Small intestine (tissue), 7 donors: ENCODE measurements at regions not wholly inside any gene's neighbourhood (a gene's known extent, or its start where the extent isn't known, plus 50 kb on each side); places are given as distances from the start of the nearest gene placed in this dataset.

ENCODE experiments used
- DNase-seq, 2 donors: peaks; one replicate each; pipeline versions ENCODE4 v3.0.0 to v3.0.0-alpha.2; 2013
- FAIRE-seq: peaks from 2 replicates; lab custom pipeline; 2012; peaks lifted over from hg19 to GRCh38; lab: Jason Lieb, UNC
- H3K27ac ChIP-seq, 3 donors: one replicate each; pipeline ENCODE4 v1.5.1; 2013; ENCODE audit warnings: low read length in 2 of 3, mild to moderate bottlenecking in 2 of 3, control low read depth in 1 of 3, inconsistent platforms in 1 of 3, low read depth in 1 of 3, moderate library complexity in 1 of 3
- H3K27me3 ChIP-seq, 3 donors: one replicate each; pipeline ENCODE4 v1.6.1; 2013; ENCODE audit warnings: low read length in 3 of 3, inconsistent platforms in 1 of 3; ENCODE audit not compliant: control insufficient read depth in 3 of 3, insufficient read depth in 3 of 3
- H3K36me3 ChIP-seq, 3 donors: one replicate each; pipeline ENCODE4 v1.6.1; 2013; ENCODE audit warnings: low read length in 3 of 3, inconsistent platforms in 1 of 3, low read depth in 1 of 3, mild to moderate bottlenecking in 1 of 3, moderate library complexity in 1 of 3; ENCODE audit not compliant: control insufficient read depth in 3 of 3, insufficient read depth in 2 of 3
- H3K4me1 ChIP-seq, 3 donors: one replicate each; pipeline ENCODE4 v1.6.1; 2013; ENCODE audit warnings: low read length in 2 of 3, inconsistent platforms in 1 of 3, low read depth in 1 of 3, mild to moderate bottlenecking in 1 of 3, moderate library complexity in 1 of 3; ENCODE audit not compliant: control insufficient read depth in 3 of 3, insufficient read depth in 2 of 3
- H3K4me3 ChIP-seq, 3 donors: one replicate each; pipeline ENCODE4 v1.5.1; 2013; ENCODE audit warnings: low read length in 3 of 3, control low read depth in 1 of 3, inconsistent platforms in 1 of 3, low read depth in 1 of 3, mild to moderate bottlenecking in 1 of 3, moderate library complexity in 1 of 3
- H3K9me3 ChIP-seq, 2 donors: one replicate each; pipeline ENCODE4 v1.6.1; 2013; ENCODE audit warnings: low read depth in 1 of 2, low read length in 1 of 2; ENCODE audit not compliant: control insufficient read depth in 2 of 2, insufficient read depth in 1 of 2
- WGBS, 3 donors: extraction: QIAGEN DNeasy Blood & Tissue Kit; methylation state at CpG; one replicate each; pipeline ENCODE4 v1.1.7; 2013; 5-methylcytosine and 5-hydroxymethylcytosine counted together
- donor health status: healthy with polysubstance abuse.
- donor health status: control.
- donor health status: control.
- donor health status: Bipolar disorder and iron deficiency.
- donor health status: healthy.

DNA sequence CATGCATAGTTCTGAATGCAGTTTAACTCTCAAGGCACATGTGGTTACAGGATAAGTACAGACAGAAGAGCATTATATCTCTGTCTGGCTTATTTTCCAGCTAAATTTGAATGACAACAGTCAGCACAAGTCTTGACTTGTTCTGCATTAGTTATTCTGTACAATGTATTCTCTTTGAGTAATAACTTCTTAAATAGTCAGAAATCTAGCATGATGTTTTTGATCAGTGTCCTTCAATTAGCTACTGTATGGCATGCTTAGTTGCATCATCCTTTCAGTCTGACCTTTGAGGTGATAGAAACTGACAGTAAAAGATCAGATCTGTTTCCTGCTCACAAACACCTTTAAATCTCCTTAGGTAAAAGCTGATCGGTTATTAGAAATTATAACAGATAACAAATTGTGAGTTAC, 118.1 kb downstream of the ARL4A start:
- WGBS, 3 donors: 27 to 66% (median 41%) methylated on average over 1 of the region's 1 CpG
- H3K27ac ChIP-seq: no peak overlapping the region
- no peak overlapping the region for H3K4me3 ChIP-seq
- FAIRE-seq: no peak
- H3K4me1 ChIP-seq: peaks cover 0 to 19% (median under 1%) of the 10 kb centered on the region in 3 donors
- peak; percentile 41 to 42 for DNase-seq
- no peaks in the 10 kb centered on the region for H3K9me3 ChIP-seq
- no peaks in the 10 kb centered on the region for H3K27me3 ChIP-seq
- no peaks in the 10 kb centered on the region for H3K36me3 ChIP-seq

- no peak for DNase-seq
- WGBS, 3 donors: 64 to 75% (median 73%) methylated on average over 7 of the region's 7 CpGs
- H3K4me1 ChIP-seq: peaks cover 0 to 15% (median 0%) of the 10 kb centered on the region in 3 donors
- H3K36me3 ChIP-seq: no peaks in the 10 kb centered on the region
- no peak overlapping the region for H3K27ac ChIP-seq
- no peak overlapping the region for H3K4me3 ChIP-seq
- H3K27me3 ChIP-seq: no peaks in the 10 kb centered on the region
- no peaks in the 10 kb centered on the region for H3K9me3 ChIP-seq
- no peak for FAIRE-seq
Measured at GRCh38 chr7:12805957-12806356, 118.5 kb downstream of the ARL4A start.

GRCh38 chr7:12809476-12809875, 122.0 kb downstream of the ARL4A start:
- H3K9me3 ChIP-seq: no peaks in the 10 kb centered on the region
- H3K36me3 ChIP-seq: no peaks in the 10 kb centered on the region
- FAIRE-seq (no peak), DNase-seq (no peak)
- no peaks in the 10 kb centered on the region for H3K27me3 ChIP-seq
- no peaks in the 10 kb centered on the region for H3K4me1 ChIP-seq
- no peak overlapping the region for H3K27ac ChIP-seq
- WGBS, 3 donors: 67 to 72% (median 70%) methylated on average over 5 of the region's 5 CpGs
- H3K4me3 ChIP-seq: no peak overlapping the region

DNA sequence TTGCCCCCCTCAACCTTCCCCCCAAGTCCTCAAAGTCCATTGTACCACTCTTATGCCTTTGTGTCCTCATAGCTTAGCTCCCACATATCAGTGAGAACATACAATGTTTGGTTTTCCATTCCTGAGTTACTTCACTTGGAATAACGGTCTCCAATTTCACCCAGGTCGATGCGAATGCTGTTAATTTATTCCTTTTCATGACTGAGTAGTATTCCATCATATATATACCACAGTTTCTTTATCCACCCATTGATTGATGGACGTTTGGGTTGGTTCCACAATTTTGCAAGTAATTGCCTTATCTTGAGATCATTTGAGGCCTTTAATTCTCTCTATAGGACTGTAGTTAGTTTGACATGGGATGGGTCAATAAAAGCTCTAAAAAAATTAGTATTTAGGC, 124.7 kb downstream of the ARL4A start:
- H3K9me3 ChIP-seq: no peaks in the 10 kb centered on the region
- 79 to 86% (median 82%) methylated on average over 4 of the region's 4 CpGs for WGBS, 3 donors
- no peak overlapping the region for H3K27ac ChIP-seq
- no peaks in the 10 kb centered on the region for H3K4me1 ChIP-seq
- no peak for DNase-seq
- no peak for FAIRE-seq
- no peaks in the 10 kb centered on the region for H3K27me3 ChIP-seq
- H3K4me3 ChIP-seq: no peak overlapping the region
- no peaks in the 10 kb centered on the region for H3K36me3 ChIP-seq

- Histone ChIP-seq H3K27me3 (no peaks in the 10 kb centered on the region), H3K36me3 (no peaks in the 10 kb centered on the region), H3K4me1 (no peaks in the 10 kb centered on the region), H3K9me3 (no peaks in the 10 kb centered on the region), H3K4me3 (no peak overlapping the region), H3K27ac (no peak overlapping the region)
- FAIRE-seq (no peak), DNase-seq (no peak)
- 89 to 95% (median 89%) methylated on average over 2 of the region's 2 CpGs for WGBS, 3 donors
Measured at GRCh38 chr7:12814107-12814506, 126.7 kb downstream of the ARL4A start.

- FAIRE-seq (no peak), DNase-seq (no peak)
- Histone ChIP-seq H3K36me3 (no peaks in the 10 kb centered on the region), H3K27me3 (no peaks in the 10 kb centered on the region), H3K4me3 (no peak overlapping the region), H3K27ac (no peak overlapping the region), H3K9me3 (no peaks in the 10 kb centered on the region), H3K4me1 (no peaks in the 10 kb centered on the region)
Measured at GRCh38 chr7:12814828-12815227, 127.4 kb downstream of the ARL4A start.

DNA sequence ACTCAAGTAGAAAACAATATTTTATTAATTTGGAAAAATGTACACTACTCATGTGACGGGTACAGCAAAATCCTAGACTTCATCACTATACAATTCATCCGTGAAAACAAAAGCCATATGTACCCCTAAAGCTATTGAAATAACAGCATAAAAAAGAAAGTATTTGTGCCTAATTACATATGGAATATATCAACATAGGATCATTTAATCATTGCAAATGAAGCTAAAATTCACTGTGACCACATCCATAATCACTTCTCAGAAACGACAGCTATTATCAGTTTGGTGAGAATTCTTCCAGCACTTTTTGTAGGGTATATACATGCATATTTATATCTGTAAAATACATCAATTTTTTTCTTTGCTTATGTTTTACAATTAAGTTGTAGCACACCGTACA, 128.0 kb downstream of the ARL4A start:
- Histone ChIP-seq H3K27me3 (no peaks in the 10 kb centered on the region), H3K36me3 (no peaks in the 10 kb centered on the region), H3K9me3 (no peaks in the 10 kb centered on the region), H3K4me3 (no peak overlapping the region), H3K4me1 (no peaks in the 10 kb centered on the region), H3K27ac (no peak overlapping the region)
- no peak for DNase-seq
- WGBS, 3 donors: 83 to 96% (median 93%) methylated on average over 4 of the region's 4 CpGs
- FAIRE-seq: no peak

GRCh38 chr7:12815871-12816270, 128.4 kb downstream of the ARL4A start:
- Histone ChIP-seq H3K4me3 (no peak overlapping the region), H3K4me1 (no peaks in the 10 kb centered on the region), H3K9me3 (no peaks in the 10 kb centered on the region), H3K27me3 (no peaks in the 10 kb centered on the region), H3K36me3 (no peaks in the 10 kb centered on the region), H3K27ac (no peak overlapping the region)
- peak in 1 of 2 donors; percentile 18 for DNase-seq
- no peak for FAIRE-seq

DNA sequence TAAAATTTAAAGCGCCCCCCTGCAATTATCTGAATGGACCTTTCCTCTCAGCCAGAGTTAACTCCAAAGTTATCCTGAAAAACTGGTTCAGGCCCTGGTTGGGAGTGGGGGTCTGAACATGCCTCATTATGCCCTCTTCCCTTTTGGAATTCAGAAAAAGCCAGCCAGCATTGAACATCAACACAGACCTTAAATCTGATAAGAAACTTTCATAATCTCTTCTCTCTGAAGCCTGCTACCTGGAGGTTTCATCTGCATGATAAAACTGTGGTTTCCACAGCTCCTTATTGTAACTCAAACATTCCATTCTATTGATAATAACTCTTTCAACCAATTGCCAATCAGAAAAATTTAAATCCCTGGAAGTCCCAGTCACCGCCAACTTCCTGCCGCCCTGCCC, 133.3 kb downstream of the ARL4A start:
- 67 to 91% (median 79%) methylated on average over 3 of the region's 3 CpGs for WGBS, 3 donors
- H3K27ac ChIP-seq: no peak overlapping the region
- FAIRE-seq: no peak

More for the DNA sequence above, 133.3 kb downstream of the ARL4A start:
- H3K9me3 ChIP-seq: no peaks in the 10 kb centered on the region
- H3K4me1 ChIP-seq: no peaks in the 10 kb centered on the region
- no peak overlapping the region for H3K4me3 ChIP-seq
- DNase-seq: no peak
- H3K27me3 ChIP-seq: no peaks in the 10 kb centered on the region
- H3K36me3 ChIP-seq: no peaks in the 10 kb centered on the region
